ENCODE measurements at regions not wholly inside any gene's neighbourhood (a gene's known extent, or its start where the extent isn't known, plus 50 kb on each side); places are given as distances from the start of the nearest gene placed in this dataset.

DNA sequence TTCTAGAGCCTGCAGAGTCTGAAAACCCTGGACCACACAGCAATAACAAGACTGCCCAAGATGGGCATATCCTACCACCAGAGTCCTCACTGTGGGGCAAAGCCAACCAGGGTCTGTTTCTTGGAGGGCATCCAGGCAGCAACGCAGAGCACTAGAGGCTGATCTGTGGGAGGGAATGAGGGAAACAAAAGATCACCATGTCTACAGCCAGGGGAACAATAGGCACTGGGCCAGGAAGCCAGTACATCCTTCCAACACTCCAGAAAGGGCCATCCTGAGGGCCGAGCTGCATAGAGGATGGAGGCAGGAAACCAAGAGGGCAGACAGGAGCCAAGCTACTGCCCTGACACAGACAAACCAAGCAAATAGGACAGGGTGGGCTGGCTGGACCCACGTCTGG lies 416.1 kb upstream of the IRX4 start:
- no peak for DNase-seq (ENCODE audit: low read depth)

- no peak for DNase-seq (ENCODE audit: low read depth)
These were observed 415.3 kb upstream of the IRX4 start for GRCh38 chr5:2297991-2298390.

DNA sequence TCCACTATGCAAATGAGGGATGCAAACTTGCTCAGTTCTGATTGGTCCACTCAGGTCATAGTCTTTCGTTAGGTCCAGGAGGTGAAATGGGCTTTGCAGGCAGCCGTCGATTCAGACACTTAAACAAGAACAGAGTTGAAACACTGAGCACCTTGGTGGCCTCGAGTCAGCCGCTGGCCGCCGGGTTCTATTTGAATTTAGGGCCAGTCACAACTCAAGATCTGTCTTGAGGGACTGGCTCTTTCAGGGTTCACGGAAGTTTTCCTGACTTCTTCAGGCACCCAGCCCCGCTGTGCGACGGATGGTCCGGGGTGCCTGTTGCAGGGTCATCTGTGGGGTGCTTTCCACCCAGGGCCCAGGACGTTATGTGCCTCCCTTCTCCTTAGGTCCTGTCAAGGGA lies 412.8 kb upstream of the IRX4 start:
- no peak for DNase-seq (ENCODE audit: low read depth)

DNA sequence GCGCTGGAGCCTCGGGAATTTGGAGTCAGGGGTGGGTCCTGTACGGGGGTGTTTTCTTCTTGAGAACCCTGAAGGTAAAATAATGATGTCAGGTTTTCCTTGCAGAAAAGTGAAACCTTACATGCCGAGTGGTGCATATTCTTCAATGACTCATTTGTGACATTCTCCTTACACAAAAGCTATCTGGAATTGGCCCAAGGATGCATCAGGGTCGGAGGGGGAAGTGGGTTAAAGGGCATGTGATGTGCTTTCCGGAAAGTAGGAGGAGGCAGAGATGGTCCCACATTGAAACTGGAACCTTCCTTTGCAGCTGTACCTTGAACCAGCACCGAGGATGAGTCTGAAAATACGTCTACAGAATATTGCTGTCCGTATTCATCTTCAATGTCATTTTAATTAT lies 411.2 kb upstream of the IRX4 start:
- DNase-seq (ENCODE audit: low read depth) = peak; percentile 52

DNA sequence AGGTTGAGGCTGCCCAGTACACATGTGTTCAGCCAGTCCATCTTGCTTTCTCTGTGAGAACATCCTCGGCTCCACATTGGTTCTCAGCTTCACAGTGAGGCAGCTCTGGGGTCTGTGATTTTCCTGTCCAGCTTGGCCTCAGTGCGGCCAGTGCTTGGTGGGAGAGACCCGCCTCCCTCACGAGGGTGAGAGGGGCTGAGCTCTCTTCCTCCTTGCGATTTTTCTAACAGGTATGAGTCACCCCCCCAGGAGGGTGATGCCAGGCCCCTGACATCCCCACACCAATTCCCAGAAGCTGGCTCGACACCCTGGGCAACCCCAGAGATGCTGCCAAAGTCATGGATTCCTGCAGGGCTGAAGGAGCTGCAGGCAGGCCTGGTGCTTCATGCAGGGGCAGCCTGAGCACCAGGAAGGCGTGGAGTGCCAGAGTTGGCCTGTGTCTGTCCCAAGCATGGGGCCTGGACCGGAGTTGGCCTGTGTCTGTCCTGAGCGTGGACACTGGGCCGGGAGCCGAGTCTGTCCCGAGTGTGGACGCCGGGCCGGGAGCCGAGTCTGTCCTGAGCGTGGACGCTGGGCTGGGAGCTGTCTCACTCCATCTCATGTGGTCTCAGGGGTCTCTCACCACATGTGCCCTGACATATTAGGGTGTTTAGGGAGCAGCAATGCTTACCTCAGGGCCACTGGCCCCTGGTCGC lies 408.6 kb upstream of the IRX4 start:
- no peak for DNase-seq (ENCODE audit: low read depth)

DNA sequence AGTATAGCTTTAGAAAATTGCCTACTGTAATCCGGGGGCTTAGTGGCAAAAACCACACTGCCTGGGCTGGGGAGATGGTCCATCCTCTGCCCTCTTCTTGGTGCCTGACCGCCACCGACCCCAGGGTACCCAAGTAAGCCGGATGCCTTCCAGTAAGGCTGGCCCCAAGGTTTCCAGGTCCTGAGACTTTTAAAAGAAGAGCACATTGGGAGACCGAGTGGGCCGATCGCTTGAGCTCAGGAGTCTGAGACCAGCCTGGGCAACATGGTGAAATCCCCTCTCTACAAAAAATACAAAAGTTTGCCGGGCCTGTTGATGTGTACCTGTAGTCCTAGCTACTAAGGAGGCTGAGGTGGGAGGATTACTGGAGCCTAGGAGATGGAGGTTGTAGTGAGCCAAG lies 406.7 kb upstream of the IRX4 start:
- no peak for DNase-seq (ENCODE audit: low read depth)

GRCh38 chr5:2288968-2289367 lies 406.2 kb upstream of the IRX4 start:
- DNase-seq (ENCODE audit: low read depth) = peak; percentile 28

GRCh38 chr5:2288466-2288865 lies 405.7 kb upstream of the IRX4 start:
- DNase-seq (ENCODE audit: low read depth) = no peak

GRCh38 chr5:2286250-2286649 lies 403.5 kb upstream of the IRX4 start:
- no peak for DNase-seq (ENCODE audit: low read depth)

- DNase-seq (ENCODE audit: low read depth) = no peak
These were observed 402.0 kb upstream of the IRX4 start for GRCh38 chr5:2284678-2285077.

- DNase-seq (ENCODE audit: low read depth) = no peak
These were observed 400.8 kb upstream of the IRX4 start for GRCh38 chr5:2283481-2284045.

DNA sequence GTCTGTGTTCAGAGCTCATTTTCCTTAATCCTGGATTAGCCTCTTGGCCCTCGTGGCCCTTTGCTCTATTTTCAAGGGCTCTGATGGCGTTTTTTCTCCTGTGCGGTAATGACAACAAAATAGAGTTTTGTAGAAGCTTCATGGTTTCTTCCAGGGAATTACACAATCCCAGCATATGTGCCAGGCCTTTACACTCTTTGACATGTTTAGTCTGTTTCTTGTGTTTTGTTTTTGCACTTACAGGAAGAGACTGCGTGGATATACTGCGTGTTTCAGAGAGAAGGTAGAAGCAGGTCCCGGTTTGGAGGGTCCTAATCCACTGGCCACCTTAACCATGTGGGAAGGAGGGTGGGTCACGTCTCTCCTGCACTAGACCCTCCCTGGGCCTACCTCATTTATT lies 400.2 kb upstream of the IRX4 start:
- no peak for DNase-seq (ENCODE audit: low read depth)

DNA sequence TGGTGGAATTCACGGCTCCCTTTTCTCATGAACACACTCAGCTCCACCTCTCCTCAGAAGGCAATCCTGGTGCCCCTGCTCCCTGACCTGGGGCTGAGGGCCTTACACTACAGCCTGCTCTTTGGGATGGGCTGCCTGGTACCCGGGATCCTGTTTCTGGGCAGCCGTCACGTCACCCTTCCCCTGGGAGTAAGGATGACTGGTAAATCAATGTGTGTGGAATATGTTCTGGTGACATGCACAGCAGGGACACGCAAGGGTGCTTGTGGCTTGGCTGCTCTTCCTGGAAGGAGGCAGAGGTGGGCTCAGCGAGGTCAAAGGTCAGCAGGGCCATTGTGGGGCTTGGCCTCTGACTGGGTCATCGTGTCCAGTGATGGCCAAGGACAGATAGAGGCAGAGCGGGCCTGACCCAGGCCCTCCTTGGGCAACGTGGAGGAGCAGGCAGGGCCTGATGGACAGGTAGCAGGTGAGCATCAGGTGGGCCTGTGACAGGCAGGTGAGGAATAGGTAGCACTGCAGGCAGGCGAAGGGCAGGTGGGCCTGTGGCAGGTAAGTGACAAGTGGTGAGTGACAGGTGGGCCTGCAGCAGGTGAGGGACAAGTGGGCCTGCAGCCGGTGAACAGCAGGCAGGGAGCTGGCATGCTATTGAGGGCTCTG lies 399.4 kb upstream of the IRX4 start:
- DNase-seq (ENCODE audit: low read depth) = no peak

GRCh38 chr5:2281446-2281845 lies 398.7 kb upstream of the IRX4 start:
- DNase-seq (ENCODE audit: low read depth) = no peak

DNA sequence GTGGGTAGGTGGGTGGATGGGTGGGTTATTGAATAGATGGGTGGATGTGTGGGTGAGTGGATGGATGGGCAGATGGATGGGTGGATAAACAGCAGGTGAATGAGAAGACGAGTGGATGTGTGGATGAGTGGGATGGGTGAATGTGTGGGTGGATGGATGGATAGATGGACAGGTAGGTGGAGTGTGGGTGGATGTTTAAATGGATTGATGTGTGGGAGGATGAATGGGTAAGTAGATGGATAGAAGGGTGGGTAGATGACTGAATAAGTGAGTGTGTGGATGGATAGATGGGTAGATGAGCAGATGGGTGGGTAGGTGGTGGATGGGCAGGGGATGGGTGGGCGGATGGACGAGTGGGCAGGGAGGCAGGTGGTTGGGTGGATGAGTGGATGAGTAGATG lies 397.6 kb upstream of the IRX4 start:
- no peak for DNase-seq (ENCODE audit: low read depth)

DNA sequence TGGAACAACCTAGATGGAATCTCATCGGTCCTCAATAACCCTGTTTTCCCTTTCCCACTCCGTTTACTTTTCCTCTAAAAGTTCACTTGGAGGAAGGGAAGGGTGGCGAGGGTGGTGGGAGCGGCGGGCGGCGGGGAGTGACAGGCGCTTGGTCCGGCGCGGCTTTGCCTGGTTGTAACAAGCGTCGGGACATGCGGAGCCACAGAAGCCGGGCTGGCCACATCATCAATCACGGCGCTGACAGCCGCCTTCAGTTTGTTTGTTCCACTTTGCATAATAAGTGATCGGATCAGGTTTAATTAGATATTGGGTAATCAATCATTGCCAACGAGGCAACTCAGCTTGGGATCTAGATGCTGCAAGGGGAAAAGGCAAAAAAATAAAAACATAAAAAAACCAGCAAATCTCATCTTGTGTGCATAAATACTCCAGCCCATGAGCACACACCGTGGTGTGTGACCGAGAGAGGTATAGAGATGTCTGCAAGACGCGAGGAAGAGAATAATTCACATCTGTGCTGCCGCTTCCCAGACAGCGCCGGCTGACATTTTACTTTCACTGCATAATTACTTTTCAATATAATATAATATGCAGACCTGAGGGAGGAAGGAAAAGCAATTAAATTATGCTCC lies 396.2 kb upstream of the IRX4 start:
- no peak for DNase-seq (ENCODE audit: low read depth)

DNA sequence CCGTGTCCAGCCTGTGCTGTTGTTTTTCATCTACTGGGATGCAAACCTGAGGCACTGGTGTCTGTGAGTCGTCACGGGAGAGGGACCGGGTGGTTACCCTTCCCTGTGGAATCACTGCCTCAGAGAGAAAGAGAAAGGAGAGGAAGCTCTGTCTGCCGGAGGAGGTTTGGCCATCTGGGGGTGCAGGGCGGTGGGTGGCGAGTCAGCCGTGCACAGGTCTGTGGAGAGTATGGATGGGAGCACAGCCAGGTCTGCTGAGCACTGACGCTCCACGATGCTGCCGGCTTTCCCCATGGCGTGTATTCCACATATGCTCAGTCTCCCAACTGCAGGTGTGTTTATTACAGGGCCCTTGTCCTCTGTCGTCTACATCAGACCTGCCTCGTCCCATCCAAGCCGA lies 395.2 kb upstream of the IRX4 start:
- DNase-seq (ENCODE audit: low read depth) = no peak

DNA sequence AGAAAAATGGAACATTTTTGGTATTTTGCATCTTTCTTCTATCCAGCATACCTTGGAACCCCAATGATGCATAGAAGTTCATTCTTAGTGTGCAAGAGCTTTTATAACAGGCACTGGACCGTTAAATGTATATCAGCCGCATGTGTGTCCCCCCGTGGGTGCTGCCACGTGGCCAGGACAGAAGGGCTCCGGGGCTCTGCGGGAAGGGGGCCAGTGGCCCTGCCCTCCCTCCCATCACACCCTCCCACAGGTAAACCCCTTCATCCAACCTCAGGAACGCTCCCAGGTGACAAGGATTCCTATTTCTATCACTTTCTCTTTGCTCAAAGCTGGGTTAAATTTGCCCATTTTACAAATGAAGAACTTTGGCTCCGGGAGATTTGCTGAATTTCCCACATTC lies 393.4 kb upstream of the IRX4 start:
- no peak for DNase-seq (ENCODE audit: low read depth)

- no peak for DNase-seq (ENCODE audit: low read depth)
These were observed 390.0 kb upstream of the IRX4 start for GRCh38 chr5:2272755-2273154.

GRCh38 chr5:2272039-2272438 lies 389.3 kb upstream of the IRX4 start:
- DNase-seq (ENCODE audit: low read depth) = no peak

GRCh38 chr5:2271316-2271715 lies 388.6 kb upstream of the IRX4 start:
- no peak for DNase-seq (ENCODE audit: low read depth)

DNA sequence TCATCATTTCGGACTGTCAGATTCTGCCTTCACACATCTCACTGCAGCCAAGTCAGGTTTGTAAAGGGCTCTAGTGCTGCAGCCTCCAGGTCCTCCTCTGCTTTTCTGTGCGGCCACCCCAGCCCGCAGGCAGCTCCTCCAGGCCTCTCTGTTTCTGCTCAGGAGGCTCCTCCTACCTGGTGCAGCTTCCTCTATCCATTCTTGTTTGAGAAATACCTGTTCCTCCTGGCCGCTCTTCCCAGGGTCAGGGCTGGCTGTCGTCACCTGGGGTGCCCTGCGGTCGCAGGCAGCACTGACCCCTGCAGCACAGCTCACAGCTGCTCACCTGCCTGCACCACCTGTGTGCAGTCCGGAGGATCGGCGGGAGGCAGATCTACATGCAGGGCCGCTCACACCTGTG lies 387.7 kb upstream of the IRX4 start:
- DNase-seq (ENCODE audit: low read depth) = no peak

DNA sequence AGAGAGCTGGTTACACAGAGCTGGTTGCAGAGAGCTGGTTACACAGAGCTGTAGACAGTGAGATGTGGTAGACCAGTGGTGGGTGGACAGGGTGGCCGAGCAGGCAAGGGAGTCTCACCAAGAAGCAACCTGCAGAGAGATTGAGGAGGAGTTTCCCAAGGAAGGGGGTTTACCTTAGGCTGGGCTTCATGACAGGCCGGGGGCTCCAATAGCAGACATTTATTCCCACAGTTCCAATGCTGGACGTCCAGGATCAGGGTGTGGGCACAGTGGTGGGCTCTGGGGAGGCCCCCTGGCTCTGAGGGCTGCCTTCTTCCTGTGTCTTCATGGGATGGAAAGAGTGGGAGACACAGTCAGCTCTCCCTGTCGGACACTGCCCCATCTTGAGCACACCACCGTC lies 386.9 kb upstream of the IRX4 start:
- DNase-seq (ENCODE audit: low read depth) = no peak

Measured in HT1080 (cell line).